WTC11 (cell line): ENCODE measurements at regions not wholly inside any gene's neighbourhood (a gene's known extent, or its start where the extent isn't known, plus 50 kb on each side); places are given as distances from the start of the nearest gene placed in this dataset.

Source experiments
- ATAC-seq: fragments of 200-7000 bp; cut with Tn5 transposase; 2 replicates; pipeline ENCODE4 v1.10.0; 2021; ENCODE audit warnings: mild to moderate bottlenecking, moderate library complexity
- CTCF ChIA-PET: fragments of 300-600 bp; sonication (Branson Sonifier 250); formaldehyde crosslinking; loops from one replicate; lab custom pipeline; 2021; ENCODE audit warnings: antibody characterized with exemption; lab: Charles Lee
- POLR2A ChIA-PET: fragments of 350-600 bp; sonication (Branson Sonifier 250); formaldehyde crosslinking; loops from one replicate; lab custom pipeline; 2021; ENCODE audit warnings: antibody characterized with exemption; lab: Charles Lee
- DNase-seq: peaks from one replicate; pipeline ENCODE4 v3.0.0; 2021; ENCODE audit warnings: low spot score
- H3K27ac Mint-ChIP-seq: 2 replicates; pipeline ENCODE4 v1.8.0; 2021; ENCODE audit warnings: mixed read lengths
- H3K27me3 Mint-ChIP-seq: 2 replicates; pipeline ENCODE4 v1.8.0; 2021; ENCODE audit warnings: low read depth, mild to moderate bottlenecking, moderate library complexity, mixed read lengths
- H3K36me3 Mint-ChIP-seq: 2 replicates; pipeline ENCODE4 v1.8.0; 2021; ENCODE audit warnings: mixed read lengths
- H3K4me1 Mint-ChIP-seq: 2 replicates; pipeline ENCODE4 v1.8.0; 2022; ENCODE audit warnings: mixed read lengths
- H3K4me3 Mint-ChIP-seq: 2 replicates; pipeline ENCODE4 v1.8.0; 2021; ENCODE audit warnings: mild to moderate bottlenecking, moderate library complexity, mixed read lengths
- H3K9me3 Mint-ChIP-seq: 2 replicates; pipeline ENCODE4 v1.8.0; 2021; ENCODE audit warnings: mixed read lengths
- E2F4 ChIP-seq: sonication (generic); formaldehyde crosslinking; IDR thresholded peaks from 2 replicates; pipeline ENCODE4 v1.8.1; 2022; ENCODE audit warnings: low read depth, mild to moderate bottlenecking, moderate library complexity, missing genetic modification reagents, borderline replicate concordance
- ETV6 ChIP-seq: sonication (generic); formaldehyde crosslinking; IDR thresholded peaks from 2 replicates; pipeline ENCODE4 v1.8.1; 2022; ENCODE audit warnings: mild to moderate bottlenecking, missing genetic modification reagents
- FOXK1 ChIP-seq: sonication (generic); formaldehyde crosslinking; IDR thresholded peaks from 2 replicates; pipeline ENCODE4 v1.8.0; 2022; ENCODE audit warnings: mild to moderate bottlenecking, moderate library complexity, missing genetic modification reagents
- FOXP1 ChIP-seq: sonication (generic); formaldehyde crosslinking; IDR thresholded peaks from 2 replicates; pipeline ENCODE4 v1.8.0; 2022; ENCODE audit warnings: missing genetic modification reagents, mild to moderate bottlenecking, moderate library complexity, borderline replicate concordance
- IRF2 ChIP-seq: sonication (generic); formaldehyde crosslinking; IDR thresholded peaks from 2 replicates; pipeline ENCODE4 v1.8.0; 2022; ENCODE audit warnings: low read depth, missing genetic modification reagents, borderline replicate concordance
- JAZF1 ChIP-seq: fragments of 250-450 bp; sonication (Bioruptor Pico); IDR thresholded peaks from 2 replicates; pipeline ENCODE4 v1.9.0; 2021; ENCODE audit warnings: moderate library complexity, mild to moderate bottlenecking, inconsistent platforms
- MYBL2 ChIP-seq: sonication (generic); formaldehyde crosslinking; IDR thresholded peaks from 2 replicates; pipeline ENCODE4 v1.8.1; 2023; ENCODE audit warnings: mild to moderate bottlenecking, moderate library complexity, missing genetic modification reagents
- NR2C2 ChIP-seq: sonication (generic); formaldehyde crosslinking; IDR thresholded peaks from 2 replicates; pipeline ENCODE4 v1.8.0; 2022; ENCODE audit warnings: mild to moderate bottlenecking, missing genetic modification reagents
- PRDM15 ChIP-seq: sonication (generic); formaldehyde crosslinking; IDR thresholded peaks from 2 replicates; pipeline ENCODE4 v1.8.0; 2022; ENCODE audit warnings: missing genetic modification reagents
- ZNF121 ChIP-seq: sonication (generic); formaldehyde crosslinking; IDR thresholded peaks from 2 replicates; pipeline ENCODE4 v1.8.0; 2023; ENCODE audit warnings: missing genetic modification reagents
- ZNF219 ChIP-seq: sonication (generic); formaldehyde crosslinking; IDR thresholded peaks from 2 replicates; pipeline ENCODE4 v1.8.0; 2023; ENCODE audit warnings: missing genetic modification reagents, mild to moderate bottlenecking, borderline replicate concordance
- ZNF232 ChIP-seq: sonication (generic); formaldehyde crosslinking; IDR thresholded peaks from 2 replicates; pipeline ENCODE4 v1.8.0; 2022; ENCODE audit warnings: mild to moderate bottlenecking, missing genetic modification reagents
- ZNF281 ChIP-seq: sonication (generic); formaldehyde crosslinking; IDR thresholded peaks from 2 replicates; pipeline ENCODE4 v1.8.0; 2023; ENCODE audit warnings: mild to moderate bottlenecking, missing genetic modification reagents
- ZNF512 ChIP-seq: sonication (generic); formaldehyde crosslinking; IDR thresholded peaks from 2 replicates; pipeline ENCODE4 v1.8.1; 2022; ENCODE audit warnings: missing genetic modification reagents, borderline replicate concordance
- TF ChIP-seq, protein P1 (sequence below): fragments of 250-450 bp; sonication (Bioruptor Pico); IDR thresholded peaks from 2 replicates; pipeline ENCODE4 v1.9.0; 2021; ENCODE audit warnings: mild to moderate bottlenecking
- TF ChIP-seq, protein P2 (sequence below): fragments of 250-450 bp; sonication (Bioruptor Pico); IDR thresholded peaks from 2 replicates; pipeline ENCODE4 v1.8.0; 2021; ENCODE audit warnings: mild to moderate bottlenecking
- TF ChIP-seq, protein P3 (sequence below): sonication (generic); formaldehyde crosslinking; IDR thresholded peaks from 2 replicates; pipeline ENCODE4 v1.8.0; 2022; ENCODE audit warnings: mild to moderate bottlenecking, missing genetic modification reagents
- TF ChIP-seq, protein P4 (sequence below): fragments of 250-450 bp; sonication (Bioruptor Pico); IDR thresholded peaks from 2 replicates; pipeline ENCODE4 v1.9.0; 2021; ENCODE audit warnings: mild to moderate bottlenecking

DNA sequence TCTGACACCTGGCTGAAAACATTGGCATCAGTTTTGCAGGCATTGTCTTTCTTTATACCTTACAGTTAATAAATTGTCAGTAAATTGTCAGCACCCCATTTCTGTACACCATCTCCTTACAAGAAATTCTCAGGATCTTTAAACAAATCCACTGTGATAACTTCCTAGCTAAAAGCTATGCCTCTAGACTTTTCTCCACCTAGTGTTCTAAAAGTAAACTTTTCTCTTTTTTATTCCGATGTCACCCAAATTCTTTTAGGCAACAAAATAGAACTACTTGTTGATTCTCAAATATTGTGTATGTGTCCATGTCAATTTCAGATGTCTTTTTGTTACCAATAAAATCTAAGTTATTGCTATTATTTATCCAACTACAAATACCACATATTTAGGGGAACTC is 617.4 kb upstream of the NRXN1 start:
- CTCF ChIA-PET, result no interaction called here
- Mint-ChIP-seq H3K9me3 (no peaks in the 10 kb centered on the region), H3K27ac (no peak overlapping the region), H3K4me3 (no peak overlapping the region), H3K36me3 (no peaks in the 10 kb centered on the region), H3K27me3 (no peaks in the 10 kb centered on the region), H3K4me1 (peaks cover 9% of the 10 kb centered on the region)
- POLR2A ChIA-PET, result no interaction called here
- no peak for TF ChIP-seq PRDM15
- no peak for TF ChIP-seq JAZF1 (CRISPR knock-in tag)
- no peak for TF ChIP-seq NR2C2 (CRISPR knock-in tag)
- TF ChIP-seq ZNF281 (CRISPR knock-in tag), result no peak
- TF ChIP-seq ZNF219 (CRISPR knock-in tag), result no peak
- no peak for TF ChIP-seq IRF2
- TF ChIP-seq FOXK1 (CRISPR knock-in tag), result no peak
- TF ChIP-seq FOXP1, result no peak
- TF ChIP-seq ZNF121 (CRISPR knock-in tag), result no peak
- no peak for TF ChIP-seq E2F4 (CRISPR knock-in tag)
- TF ChIP-seq ZNF512 (CRISPR knock-in tag), result no peak
- TF ChIP-seq, protein P1, sequence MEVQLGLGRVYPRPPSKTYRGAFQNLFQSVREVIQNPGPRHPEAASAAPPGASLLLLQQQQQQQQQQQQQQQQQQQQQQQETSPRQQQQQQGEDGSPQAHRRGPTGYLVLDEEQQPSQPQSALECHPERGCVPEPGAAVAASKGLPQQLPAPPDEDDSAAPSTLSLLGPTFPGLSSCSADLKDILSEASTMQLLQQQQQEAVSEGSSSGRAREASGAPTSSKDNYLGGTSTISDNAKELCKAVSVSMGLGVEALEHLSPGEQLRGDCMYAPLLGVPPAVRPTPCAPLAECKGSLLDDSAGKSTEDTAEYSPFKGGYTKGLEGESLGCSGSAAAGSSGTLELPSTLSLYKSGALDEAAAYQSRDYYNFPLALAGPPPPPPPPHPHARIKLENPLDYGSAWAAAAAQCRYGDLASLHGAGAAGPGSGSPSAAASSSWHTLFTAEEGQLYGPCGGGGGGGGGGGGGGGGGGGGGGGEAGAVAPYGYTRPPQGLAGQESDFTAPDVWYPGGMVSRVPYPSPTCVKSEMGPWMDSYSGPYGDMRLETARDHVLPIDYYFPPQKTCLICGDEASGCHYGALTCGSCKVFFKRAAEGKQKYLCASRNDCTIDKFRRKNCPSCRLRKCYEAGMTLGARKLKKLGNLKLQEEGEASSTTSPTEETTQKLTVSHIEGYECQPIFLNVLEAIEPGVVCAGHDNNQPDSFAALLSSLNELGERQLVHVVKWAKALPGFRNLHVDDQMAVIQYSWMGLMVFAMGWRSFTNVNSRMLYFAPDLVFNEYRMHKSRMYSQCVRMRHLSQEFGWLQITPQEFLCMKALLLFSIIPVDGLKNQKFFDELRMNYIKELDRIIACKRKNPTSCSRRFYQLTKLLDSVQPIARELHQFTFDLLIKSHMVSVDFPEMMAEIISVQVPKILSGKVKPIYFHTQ (CRISPR knock-in tag), result no peak
- TF ChIP-seq ETV6 (CRISPR knock-in tag), result no peak
- TF ChIP-seq ZNF232 (CRISPR knock-in tag), result no peak
- TF ChIP-seq, protein P2, sequence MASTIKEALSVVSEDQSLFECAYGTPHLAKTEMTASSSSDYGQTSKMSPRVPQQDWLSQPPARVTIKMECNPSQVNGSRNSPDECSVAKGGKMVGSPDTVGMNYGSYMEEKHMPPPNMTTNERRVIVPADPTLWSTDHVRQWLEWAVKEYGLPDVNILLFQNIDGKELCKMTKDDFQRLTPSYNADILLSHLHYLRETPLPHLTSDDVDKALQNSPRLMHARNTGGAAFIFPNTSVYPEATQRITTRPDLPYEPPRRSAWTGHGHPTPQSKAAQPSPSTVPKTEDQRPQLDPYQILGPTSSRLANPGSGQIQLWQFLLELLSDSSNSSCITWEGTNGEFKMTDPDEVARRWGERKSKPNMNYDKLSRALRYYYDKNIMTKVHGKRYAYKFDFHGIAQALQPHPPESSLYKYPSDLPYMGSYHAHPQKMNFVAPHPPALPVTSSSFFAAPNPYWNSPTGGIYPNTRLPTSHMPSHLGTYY (CRISPR knock-in tag), result no peak
- TF ChIP-seq, protein P3, sequence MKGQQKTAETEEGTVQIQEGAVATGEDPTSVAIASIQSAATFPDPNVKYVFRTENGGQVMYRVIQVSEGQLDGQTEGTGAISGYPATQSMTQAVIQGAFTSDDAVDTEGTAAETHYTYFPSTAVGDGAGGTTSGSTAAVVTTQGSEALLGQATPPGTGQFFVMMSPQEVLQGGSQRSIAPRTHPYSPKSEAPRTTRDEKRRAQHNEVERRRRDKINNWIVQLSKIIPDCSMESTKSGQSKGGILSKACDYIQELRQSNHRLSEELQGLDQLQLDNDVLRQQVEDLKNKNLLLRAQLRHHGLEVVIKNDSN (CRISPR knock-in tag), result no peak
- TF ChIP-seq, protein P4, sequence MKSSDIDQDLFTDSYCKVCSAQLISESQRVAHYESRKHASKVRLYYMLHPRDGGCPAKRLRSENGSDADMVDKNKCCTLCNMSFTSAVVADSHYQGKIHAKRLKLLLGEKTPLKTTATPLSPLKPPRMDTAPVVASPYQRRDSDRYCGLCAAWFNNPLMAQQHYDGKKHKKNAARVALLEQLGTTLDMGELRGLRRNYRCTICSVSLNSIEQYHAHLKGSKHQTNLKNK, result no peak
- no peak for TF ChIP-seq MYBL2 (CRISPR knock-in tag)
- no peak for DNase-seq
- ATAC-seq, result no peak
